Type B pancreatic cell (in vitro differentiated cells): ENCODE measurements at regions not wholly inside any gene's neighbourhood (a gene's known extent, or its start where the extent isn't known, plus 50 kb on each side); places are given as distances from the start of the nearest gene placed in this dataset.

ENCODE experiments used
- DNase-seq: peaks from one replicate; pipeline ENCODE4 v3.0.0; 2021; ENCODE audit warnings: mixed read lengths; ENCODE audit not compliant: unreplicated experiment; ENCODE audit errors: extremely low spot score
- H3K27ac Mint-ChIP-seq: 2 replicates; pipeline ENCODE4 v1.8.0; 2021; ENCODE audit warnings: mild to moderate bottlenecking, mixed read lengths
- H3K27me3 Mint-ChIP-seq: 2 replicates; pipeline ENCODE4 v1.8.0; 2021; ENCODE audit warnings: mixed read lengths
- H3K36me3 Mint-ChIP-seq: 2 replicates; pipeline ENCODE4 v1.8.0; 2021; ENCODE audit warnings: mixed read lengths
- H3K4me1 Mint-ChIP-seq: one replicate; pipeline ENCODE4 v1.8.0; 2021; ENCODE audit warnings: mixed read lengths; ENCODE audit not compliant: unreplicated experiment
- H3K4me3 Mint-ChIP-seq: 2 replicates; pipeline ENCODE4 v1.8.0; 2021; ENCODE audit warnings: mild to moderate bottlenecking, mixed read lengths
- H3K9me3 Mint-ChIP-seq: 2 replicates; pipeline ENCODE4 v1.8.0; 2021; ENCODE audit warnings: mixed read lengths
- CTCF ChIP-seq: fragments of 200-600 bp; sonication (generic); conservative IDR thresholded peaks from 2 replicates; pipeline ENCODE4 v1.5.0; 2021; ENCODE audit warnings: antibody characterized with exemption, mild to moderate bottlenecking

- H3K4me1 Mint-ChIP-seq, result peaks cover 33% of the 10 kb centered on the region
- no peaks in the 10 kb centered on the region for H3K27me3 Mint-ChIP-seq
- H3K4me3 Mint-ChIP-seq, result no peak overlapping the region
- H3K9me3 Mint-ChIP-seq, result no peaks in the 10 kb centered on the region
- no peak for DNase-seq
- no peak for TF ChIP-seq CTCF
- H3K36me3 Mint-ChIP-seq, result no peaks in the 10 kb centered on the region
- H3K27ac Mint-ChIP-seq, result no peak overlapping the region
Observed at GRCh38 chr14:61614693-61615092, 80.6 kb upstream of the HIF1A start.

GRCh38 chr14:61615743-61616523 lies 79.4 kb upstream of the HIF1A start:
- Mint-ChIP-seq H3K9me3 (no peaks in the 10 kb centered on the region), H3K4me3 (no peak overlapping the region), H3K27ac (no peak overlapping the region), H3K27me3 (no peaks in the 10 kb centered on the region), H3K4me1 (peaks cover 38% of the 10 kb centered on the region), H3K36me3 (no peaks in the 10 kb centered on the region)
- TF ChIP-seq CTCF, result no peak
- DNase-seq, result no peak

- Mint-ChIP-seq H3K36me3 (no peaks in the 10 kb centered on the region), H3K27ac (no peak overlapping the region), H3K4me3 (no peak overlapping the region), H3K9me3 (no peaks in the 10 kb centered on the region), H3K4me1 (peaks cover 38% of the 10 kb centered on the region), H3K27me3 (no peaks in the 10 kb centered on the region)
- DNase-seq, result no peak
- TF ChIP-seq CTCF, result no peak
Observed at GRCh38 chr14:61616524-61617185, 78.7 kb upstream of the HIF1A start.

- Mint-ChIP-seq H3K36me3 (no peaks in the 10 kb centered on the region), H3K9me3 (no peaks in the 10 kb centered on the region), H3K4me1 (peaks cover 30% of the 10 kb centered on the region), H3K27ac (no peak overlapping the region), H3K4me3 (no peak overlapping the region), H3K27me3 (no peaks in the 10 kb centered on the region)
- no peak for DNase-seq
- TF ChIP-seq CTCF, result no peak
Observed at GRCh38 chr14:61618448-61618847, 76.9 kb upstream of the HIF1A start.

- Mint-ChIP-seq H3K4me1 (peaks cover 30% of the 10 kb centered on the region), H3K27me3 (no peaks in the 10 kb centered on the region), H3K4me3 (no peak overlapping the region), H3K36me3 (no peaks in the 10 kb centered on the region), H3K9me3 (no peaks in the 10 kb centered on the region), H3K27ac (no peak overlapping the region)
- no peak for DNase-seq
- no peak for TF ChIP-seq CTCF
Observed at GRCh38 chr14:61619494-61619893, 75.8 kb upstream of the HIF1A start.
